K562 (cell line): ENCODE measurements at regions not wholly inside any gene's neighbourhood (a gene's known extent, or its start where the extent isn't known, plus 50 kb on each side); places are given as distances from the start of the nearest gene placed in this dataset.

Experiments
- ATAC-seq: fragments of 200-7000 bp; cut with Tn5 transposase; 3 replicates; pipeline ENCODE4 v1.9.1; 2020; ENCODE audit warnings: moderate library complexity
- BruUV-seq: library from RNA; stranded (reverse); fragments of 400-500 nt; replicated peaks from 2 replicates; lab custom pipeline; 2021; lab: Mats Ljungman, UMichigan
- CTCF ChIA-PET: fragments of 300-600 bp; formaldehyde crosslinking; extraction: SDS; loops from one replicate; lab custom pipeline; 2021; ENCODE audit warnings: low intra/inter-chr PET ratio; lab: Yijun Ruan, JAX
- POLR2A ChIA-PET: fragments of 300-600, 350-650 bp; sonication (Branson Sonifier 250); formaldehyde crosslinking; extraction: SDS; loops from one replicate; lab custom pipeline; 2021; ENCODE audit warnings: antibody characterized with exemption, inconsistent platforms; lab: Yijun Ruan, JAX
- DNase-seq, 4 experiments: peaks; one replicate each; pipeline versions ENCODE4 v3.0.0 to v3.0.0-alpha.2; 2011 to 2018; ENCODE audit warnings: low spot score in 3 of 4, mixed read lengths in 3 of 4; ENCODE audit errors: extremely low read depth in 1 of 4
- FAIRE-seq: peaks from 2 replicates; lab custom pipeline; 2011; peaks lifted over from hg19 to GRCh38; lab: Jason Lieb, UNC
- H2AFZ ChIP-seq: 2 replicates; pipeline ENCODE4 v1.6.0; 2011; ENCODE audit warnings: low read depth, low read length, control low read depth, inconsistent platforms
- H3K27ac ChIP-seq: fragments of 200-600 bp; 3 replicates; pipeline ENCODE4 v1.8.0; 2011; ENCODE audit warnings: low read depth, mild to moderate bottlenecking, control low read depth, inconsistent platforms, low read length, moderate library complexity, mixed read lengths; ENCODE audit errors: extremely low read depth
- H3K27me3 ChIP-seq, 2 experiments: fragments of 300-600 bp in 1 of 2; 2 replicates in 1 of 2; 3 replicates in 1 of 2; pipeline versions ENCODE4 v1.6.0 to v1.8.0; 2011; ENCODE audit warnings: inconsistent platforms in 2 of 2, low read length in 2 of 2, mild to moderate bottlenecking in 1 of 2, mixed read lengths in 1 of 2, moderate library complexity in 1 of 2; ENCODE audit not compliant: control insufficient read depth in 2 of 2, insufficient read depth in 2 of 2
- H3K36me3 ChIP-seq: fragments of 300-600 bp; 3 replicates; pipeline ENCODE4 v1.8.0; 2011; ENCODE audit warnings: mild to moderate bottlenecking, low read length, inconsistent platforms; ENCODE audit not compliant: control insufficient read depth, insufficient read depth
- H3K4me1 ChIP-seq, 2 experiments: fragments of 200-600 bp in 1 of 2; replicated peaks in 1 of 2; 2 replicates in 1 of 2; 3 replicates in 1 of 2; pipeline versions ENCODE4 v1.5.1 to v1.8.0; 2011; ENCODE audit warnings: inconsistent platforms in 2 of 2, low read length in 2 of 2, mild to moderate bottlenecking in 1 of 2, mixed read lengths in 1 of 2, moderate library complexity in 1 of 2; ENCODE audit not compliant: control insufficient read depth in 2 of 2, insufficient read depth in 2 of 2
- H3K4me2 ChIP-seq: 2 replicates; pipeline ENCODE4 v1.6.1; 2011; ENCODE audit warnings: low read length, control low read depth, inconsistent platforms, mixed read lengths; ENCODE audit not compliant: insufficient read depth
- H3K4me3 ChIP-seq: fragments of 200-600 bp; sonication (generic), shearing (Covaris generic); 2 replicates; pipeline ENCODE4 v1.5.1; 2016; ENCODE audit warnings: control low read depth, inconsistent platforms
- H3K79me2 ChIP-seq: fragments of 200-600 bp; 3 replicates; pipeline ENCODE4 v1.8.0; 2011; ENCODE audit warnings: low read length, inconsistent platforms; ENCODE audit not compliant: control insufficient read depth, insufficient read depth
- H3K9ac ChIP-seq, 2 experiments: 2 replicates each; pipeline versions ENCODE4 v1.6.0 to v1.6.1; 2011; ENCODE audit warnings: low read depth in 2 of 2, low read length in 2 of 2, control low read depth in 1 of 2, inconsistent platforms in 1 of 2, mild to moderate bottlenecking in 1 of 2, mixed read lengths in 1 of 2; ENCODE audit not compliant: insufficient read depth in 1 of 2
- H3K9me1 ChIP-seq: one replicate; pipeline ENCODE4 v1.6.0; 2011; ENCODE audit warnings: inconsistent platforms, mild to moderate bottlenecking, low read length, moderate library complexity; ENCODE audit not compliant: control insufficient read depth, insufficient read depth
- H3K9me3 ChIP-seq: replicated peaks from 2 replicates; pipeline ENCODE4 v1.5.1; 2011; ENCODE audit warnings: low read depth, low read length, inconsistent platforms; ENCODE audit not compliant: control insufficient read depth, insufficient read depth
- H4K20me1 ChIP-seq: replicated peaks from 2 replicates; pipeline ENCODE4 v1.6.1; 2011; ENCODE audit warnings: low read length, inconsistent platforms, mixed read lengths; ENCODE audit not compliant: control insufficient read depth, insufficient read depth
- BRCA1 ChIP-seq, 2 experiments: fragments of 450-650 bp in 1 of 2; sonication (generic) in 1 of 2; formaldehyde crosslinking in 1 of 2; IDR thresholded peaks; 2 replicates each; pipeline versions ENCODE4 v1.5.0 to v1.6.1; 2017 to 2020; ENCODE audit warnings: mild to moderate bottlenecking in 1 of 2, missing genetic modification reagents in 1 of 2
- C11orf30 ChIP-seq: fragments of 450-650 bp; IDR thresholded peaks from 2 replicates; pipeline ENCODE4 v1.6.1; 2016; ENCODE audit warnings: low read depth, mild to moderate bottlenecking
- CBFA2T3 ChIP-seq: fragments of 450-650 bp; IDR thresholded peaks from 2 replicates; pipeline ENCODE4 v1.6.1; 2017
- DMBX1 ChIP-seq: fragments of 250-450 bp; sonication (Bioruptor Pico); IDR thresholded peaks from 2 replicates; pipeline ENCODE4 v1.8.0; 2022; ENCODE audit warnings: inconsistent platforms, mild to moderate bottlenecking, moderate library complexity, borderline replicate concordance
- ELF1 ChIP-seq: fragments of 200-800 bp; sonication (Bioruptor generic); IDR thresholded peaks from 2 replicates; pipeline ENCODE4 v1.6.1; 2016; ENCODE audit warnings: missing genetic modification characterization, missing compliant biosample characterization
- HIVEP1 ChIP-seq: fragments of 250-450 bp; sonication (Bioruptor Pico); IDR thresholded peaks from 2 replicates; pipeline ENCODE4 v1.4.0; 2020; ENCODE audit warnings: mild to moderate bottlenecking
- KLF10 ChIP-seq: fragments of 250-450 bp; sonication (Bioruptor Pico); IDR thresholded peaks from 2 replicates; pipeline ENCODE4 v1.6.1; 2021; ENCODE audit warnings: matching md5 sums
- KLF6 ChIP-seq: fragments of 250-450 bp; sonication (Bioruptor Pico); IDR thresholded peaks from 2 replicates; pipeline ENCODE4 v1.4.0; 2020; ENCODE audit warnings: mild to moderate bottlenecking, moderate library complexity, borderline replicate concordance
- MAFF ChIP-seq: IDR thresholded peaks from 2 replicates; pipeline ENCODE4 v1.6.1; 2012; ENCODE audit warnings: low read length, improper control_type of control experiment
- MAFG ChIP-seq: fragments of 450-650 bp; conservative IDR thresholded peaks from 2 replicates; pipeline ENCODE4 v1.6.1; 2016; ENCODE audit warnings: missing genetic modification characterization, missing compliant biosample characterization
- MAFK ChIP-seq: IDR thresholded peaks from 2 replicates; pipeline ENCODE4 v1.6.1; 2011; ENCODE audit warnings: low read length, improper control_type of control experiment
- RBFOX2 ChIP-seq: fragments of 200-400 bp; formaldehyde crosslinking; IDR thresholded peaks from 2 replicates; pipeline ENCODE4 v1.6.1; 2017; ENCODE audit warnings: low read depth, mild to moderate bottlenecking, low read length, moderate library complexity
- SMARCB1 ChIP-seq: IDR thresholded peaks from 2 replicates; pipeline ENCODE4 v1.6.1; 2011; ENCODE audit warnings: improper control_type of control experiment, low read depth; ENCODE audit not compliant: insufficient read length
- ZC3H4 ChIP-seq: sonication (generic); formaldehyde crosslinking; IDR thresholded peaks from 2 replicates; pipeline ENCODE4 v1.9.0; 2021; ENCODE audit warnings: missing genetic modification reagents, borderline replicate concordance
- ZNF316 ChIP-seq: fragments of 450-650 bp; IDR thresholded peaks from 2 replicates; pipeline ENCODE4 v1.6.1; 2016
- ZNF347 ChIP-seq: fragments of 450-650 bp; formaldehyde crosslinking; IDR thresholded peaks from 2 replicates; pipeline ENCODE4 v1.4.0; 2020; ENCODE audit warnings: low read depth, mild to moderate bottlenecking, moderate library complexity
- ZNF57 ChIP-seq: fragments of 450-650 bp; formaldehyde crosslinking; IDR thresholded peaks from 2 replicates; pipeline ENCODE4 v1.4.0; 2020; ENCODE audit warnings: mild to moderate bottlenecking, moderate library complexity
- ZNF696 ChIP-seq: fragments of 250-450 bp; sonication (Bioruptor Pico); conservative IDR thresholded peaks from 2 replicates; pipeline ENCODE4 v1.4.0; 2020; ENCODE audit warnings: mild to moderate bottlenecking, moderate library complexity
- ZNF766 ChIP-seq: fragments of 200-800 bp; sonication (Bioruptor generic); conservative IDR thresholded peaks from 2 replicates; pipeline ENCODE4 v1.6.1; 2016; ENCODE audit warnings: missing genetic modification characterization, missing compliant biosample characterization
- WGBS: fragments of 100-300 bp; shearing (Covaris generic); methylation state at CpG from one replicate; pipeline ENCODE4 v1.1.6; 2016; ENCODE audit warnings: low coverage, mixed read lengths; ENCODE audit not compliant: insufficient coverage; ENCODE audit errors: missing lambda C conversion rate; 5-methylcytosine and 5-hydroxymethylcytosine counted together
- in situ Hi-C: fragments of 300-500 bp; cut with MboI; formaldehyde crosslinking; loops from 4 replicates; pipeline ENCODE4 v1.15.0; 2018; ENCODE audit warnings: inconsistent platforms, mixed read lengths
- intact Hi-C: fragments of 100-400 bp; cut with micrococcal nuclease; formaldehyde crosslinking; loops from 2 replicates; pipeline ENCODE4 v1.14.2; 2022
- TF ChIP-seq, protein P1 (sequence below), 2 experiments: fragments of 250-450 bp in 1 of 2; fragments of 450-650 bp in 1 of 2; sonication (Bioruptor Pico) in 1 of 2; IDR thresholded peaks; 2 replicates each; pipeline versions ENCODE4 v1.6.1 to v1.8.0; 2016 to 2021; ENCODE audit warnings: mild to moderate bottlenecking in 2 of 2, moderate library complexity in 2 of 2, missing compliant biosample characterization in 1 of 2, missing genetic modification characterization in 1 of 2
- TF ChIP-seq, protein P2 (sequence below): fragments of 450-650 bp; IDR thresholded peaks from 2 replicates; pipeline ENCODE4 v1.6.1; 2017; ENCODE audit warnings: mild to moderate bottlenecking, moderate library complexity
- TF ChIP-seq, protein P3 (sequence below): IDR thresholded peaks from 2 replicates; pipeline ENCODE4 v1.6.1; 2012; ENCODE audit warnings: low read depth, low read length, improper control_type of control experiment, borderline replicate concordance

DNA sequence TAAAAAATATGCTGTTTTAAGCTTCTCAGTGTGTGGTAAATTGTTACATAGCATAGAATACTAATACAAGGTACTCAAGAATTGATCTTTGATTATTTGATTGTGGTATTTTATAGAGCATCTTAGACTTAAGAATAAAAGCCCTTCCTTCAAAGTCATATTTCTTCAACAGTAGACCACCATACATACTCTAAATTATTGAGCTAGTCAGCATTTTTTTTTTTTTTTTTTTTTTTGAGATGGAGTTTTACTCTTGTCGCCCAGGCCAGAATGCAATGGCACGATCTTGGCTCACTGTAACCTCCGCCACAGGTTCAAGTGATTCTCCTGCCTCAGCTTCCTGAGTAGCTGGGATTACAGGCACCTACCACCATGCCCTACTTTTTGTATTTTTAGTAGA, 436.7 kb upstream of the LUZP2 start:
- Histone ChIP-seq H3K9ac (no peak overlapping the region), H3K27me3 (no peaks in the 10 kb centered on the region), H3K4me2 (no peak overlapping the region), H4K20me1 (no peaks in the 10 kb centered on the region), H3K4me3 (no peak overlapping the region), H3K27ac (no peak overlapping the region), H3K79me2 (no peaks in the 10 kb centered on the region), H2AFZ (no peak overlapping the region), H3K36me3 (no peaks in the 10 kb centered on the region), H3K4me1 (no peaks in the 10 kb centered on the region), H3K9me1 (no peaks in the 10 kb centered on the region), H3K9me3 (no peaks in the 10 kb centered on the region)
- no TSS peak for BruUV-seq
- ChIA-PET CTCF (no interaction called here), POLR2A (no interaction called here)
- ATAC-seq (no peak), DNase-seq (no peak), FAIRE-seq (no peak)
- TF ChIP-seq, protein P1, sequence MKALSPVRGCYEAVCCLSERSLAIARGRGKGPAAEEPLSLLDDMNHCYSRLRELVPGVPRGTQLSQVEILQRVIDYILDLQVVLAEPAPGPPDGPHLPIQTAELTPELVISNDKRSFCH (CRISPR knock-in tag; IDR thresholded peaks at IDR 0.05) = no peak
- TF ChIP-seq, protein P1 (tag; IDR thresholded peaks at IDR 0.05) = no peak
- TF ChIP-seq MAFK = peak; percentile 50; the same call in 1 of the 2 replicates
- TF ChIP-seq ZNF696 (CRISPR knock-in tag) = no peak
- no peak for TF ChIP-seq KLF6 (CRISPR knock-in tag)
- TF ChIP-seq ZNF57 (CRISPR knock-in tag) = no peak
- TF ChIP-seq BRCA1 (IDR thresholded peaks at IDR 0.05) = no peak
- TF ChIP-seq BRCA1 (CRISPR knock-in tag; IDR thresholded peaks at IDR 0.05) = no peak
- no peak for TF ChIP-seq RBFOX2
- TF ChIP-seq CBFA2T3 = no peak
- peak; percentile 75 for TF ChIP-seq ZNF316
- no peak for TF ChIP-seq ZNF766
- TF ChIP-seq C11orf30 = peak; percentile 30; the same call in 1 of the 2 replicates
- TF ChIP-seq MAFF = 0 out of 2 replicates have a peak, but pooled peaks have one; percentile 24
- TF ChIP-seq ZNF347 (CRISPR knock-in tag) = no peak
- TF ChIP-seq MAFG = 0 out of 2 replicates have a peak, but pooled peaks have one; percentile 32
- TF ChIP-seq HIVEP1 = no peak
- no peak for TF ChIP-seq KLF10 (CRISPR knock-in tag)
- TF ChIP-seq, protein P2, sequence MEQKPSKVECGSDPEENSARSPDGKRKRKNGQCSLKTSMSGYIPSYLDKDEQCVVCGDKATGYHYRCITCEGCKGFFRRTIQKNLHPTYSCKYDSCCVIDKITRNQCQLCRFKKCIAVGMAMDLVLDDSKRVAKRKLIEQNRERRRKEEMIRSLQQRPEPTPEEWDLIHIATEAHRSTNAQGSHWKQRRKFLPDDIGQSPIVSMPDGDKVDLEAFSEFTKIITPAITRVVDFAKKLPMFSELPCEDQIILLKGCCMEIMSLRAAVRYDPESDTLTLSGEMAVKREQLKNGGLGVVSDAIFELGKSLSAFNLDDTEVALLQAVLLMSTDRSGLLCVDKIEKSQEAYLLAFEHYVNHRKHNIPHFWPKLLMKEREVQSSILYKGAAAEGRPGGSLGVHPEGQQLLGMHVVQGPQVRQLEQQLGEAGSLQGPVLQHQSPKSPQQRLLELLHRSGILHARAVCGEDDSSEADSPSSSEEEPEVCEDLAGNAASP = no peak
- TF ChIP-seq ZC3H4 = no peak
- TF ChIP-seq ELF1 = no peak
- TF ChIP-seq DMBX1 (CRISPR knock-in tag) = no peak
- no peak for TF ChIP-seq SMARCB1
- TF ChIP-seq, protein P3, sequence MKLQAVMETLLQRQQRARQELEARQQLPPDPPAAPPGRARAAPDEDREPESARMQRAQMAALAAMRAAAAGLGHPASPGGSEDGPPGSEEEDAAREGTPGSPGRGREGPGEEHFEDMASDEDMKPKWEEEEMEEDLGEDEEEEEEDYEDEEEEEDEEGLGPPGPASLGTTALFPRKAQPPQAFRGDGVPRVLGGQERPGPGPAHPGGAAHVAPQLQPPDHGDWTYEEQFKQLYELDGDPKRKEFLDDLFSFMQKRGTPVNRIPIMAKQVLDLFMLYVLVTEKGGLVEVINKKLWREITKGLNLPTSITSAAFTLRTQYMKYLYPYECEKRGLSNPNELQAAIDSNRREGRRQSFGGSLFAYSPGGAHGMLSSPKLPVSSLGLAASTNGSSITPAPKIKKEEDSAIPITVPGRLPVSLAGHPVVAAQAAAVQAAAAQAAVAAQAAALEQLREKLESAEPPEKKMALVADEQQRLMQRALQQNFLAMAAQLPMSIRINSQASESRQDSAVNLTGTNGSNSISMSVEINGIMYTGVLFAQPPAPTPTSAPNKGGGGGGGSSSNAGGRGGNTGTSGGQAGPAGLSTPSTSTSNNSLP = no peak
- intact Hi-C loops (no loop called here), in situ Hi-C loops (loop anchor here (10.0 kb wide), 1 partner anchor 1915 kb away; no protein-coding TSS in a partner anchor)
- WGBS = 0% methylated on average over 3 of the region's 3 CpGs
